Neural crest cell (in vitro differentiated cells): ENCODE measurements at regions not wholly inside any gene's neighbourhood (a gene's known extent, or its start where the extent isn't known, plus 50 kb on each side); places are given as distances from the start of the nearest gene placed in this dataset.

ENCODE experiments used
- DNase-seq: peaks from one replicate; pipeline ENCODE4 v3.0.0; 2021; ENCODE audit warnings: low read depth, mixed read lengths, low spot score
- H3K27ac Mint-ChIP-seq: one replicate; pipeline ENCODE4 v1.8.0; 2021; ENCODE audit warnings: mild to moderate bottlenecking, mixed read lengths; ENCODE audit not compliant: unreplicated experiment
- H3K27me3 Mint-ChIP-seq: 2 replicates; pipeline ENCODE4 v1.8.0; 2021; ENCODE audit warnings: low read depth, mild to moderate bottlenecking, mixed read lengths
- H3K36me3 Mint-ChIP-seq: 2 replicates; pipeline ENCODE4 v1.8.0; 2021; ENCODE audit warnings: low read depth, mild to moderate bottlenecking, mixed read lengths
- H3K4me1 Mint-ChIP-seq: 2 replicates; pipeline ENCODE4 v1.8.0; 2021; ENCODE audit warnings: mixed read lengths
- H3K4me3 Mint-ChIP-seq: one replicate; pipeline ENCODE4 v1.8.0; 2021; ENCODE audit warnings: mild to moderate bottlenecking, mixed read lengths
- H3K9me3 Mint-ChIP-seq: 2 replicates; pipeline ENCODE4 v1.8.0; 2021; ENCODE audit warnings: mixed read lengths
- TF ChIP-seq, protein P1 (sequence below): fragments of 200-600 bp; sonication (generic); conservative IDR thresholded peaks from 2 replicates; pipeline ENCODE4 v1.5.0; 2021; ENCODE audit warnings: antibody characterized with exemption, mild to moderate bottlenecking

- Mint-ChIP-seq H3K9me3 (peaks cover 2% of the 10 kb centered on the region), H3K27ac (no peak overlapping the region), H3K4me3 (no peak overlapping the region), H3K27me3 (no peaks in the 10 kb centered on the region), H3K36me3 (no peaks in the 10 kb centered on the region), H3K4me1 (no peaks in the 10 kb centered on the region)
- TF ChIP-seq, protein P1, sequence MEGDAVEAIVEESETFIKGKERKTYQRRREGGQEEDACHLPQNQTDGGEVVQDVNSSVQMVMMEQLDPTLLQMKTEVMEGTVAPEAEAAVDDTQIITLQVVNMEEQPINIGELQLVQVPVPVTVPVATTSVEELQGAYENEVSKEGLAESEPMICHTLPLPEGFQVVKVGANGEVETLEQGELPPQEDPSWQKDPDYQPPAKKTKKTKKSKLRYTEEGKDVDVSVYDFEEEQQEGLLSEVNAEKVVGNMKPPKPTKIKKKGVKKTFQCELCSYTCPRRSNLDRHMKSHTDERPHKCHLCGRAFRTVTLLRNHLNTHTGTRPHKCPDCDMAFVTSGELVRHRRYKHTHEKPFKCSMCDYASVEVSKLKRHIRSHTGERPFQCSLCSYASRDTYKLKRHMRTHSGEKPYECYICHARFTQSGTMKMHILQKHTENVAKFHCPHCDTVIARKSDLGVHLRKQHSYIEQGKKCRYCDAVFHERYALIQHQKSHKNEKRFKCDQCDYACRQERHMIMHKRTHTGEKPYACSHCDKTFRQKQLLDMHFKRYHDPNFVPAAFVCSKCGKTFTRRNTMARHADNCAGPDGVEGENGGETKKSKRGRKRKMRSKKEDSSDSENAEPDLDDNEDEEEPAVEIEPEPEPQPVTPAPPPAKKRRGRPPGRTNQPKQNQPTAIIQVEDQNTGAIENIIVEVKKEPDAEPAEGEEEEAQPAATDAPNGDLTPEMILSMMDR: no peak
- DNase-seq: no peak
These were observed 1724.5 kb downstream of the C4orf33 start for GRCh38 chr4:130820448-130820847.

DNA sequence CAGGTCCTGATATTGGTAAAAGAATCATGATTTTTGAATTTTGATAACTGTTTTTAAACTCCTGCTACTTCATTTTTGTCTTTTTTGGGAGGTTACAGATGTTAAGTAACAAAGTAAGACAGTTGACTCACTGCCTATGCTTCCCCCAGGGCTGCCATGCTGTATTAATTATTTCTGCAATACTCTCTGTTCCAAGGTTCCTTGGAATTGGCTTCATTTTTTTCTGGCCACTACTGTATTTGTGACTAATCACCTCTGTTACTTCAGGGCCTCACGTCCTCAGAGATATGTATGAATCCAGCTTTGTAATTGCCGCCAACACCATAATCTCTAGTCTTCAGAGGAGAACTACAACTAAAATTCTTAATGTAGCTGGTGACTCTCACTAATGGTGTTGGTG lies 1729.3 kb downstream of the C4orf33 start:
- Mint-ChIP-seq H3K27ac (no peak overlapping the region), H3K9me3 (peaks cover 2% of the 10 kb centered on the region), H3K36me3 (no peaks in the 10 kb centered on the region), H3K4me3 (no peak overlapping the region), H3K4me1 (no peaks in the 10 kb centered on the region), H3K27me3 (no peaks in the 10 kb centered on the region)
- TF ChIP-seq, protein P1: no peak
- no peak for DNase-seq

GRCh38 chr4:130850019-130850524 lies 1754.1 kb downstream of the C4orf33 start:
- no peaks in the 10 kb centered on the region for H3K36me3 Mint-ChIP-seq
- peaks cover 3% of the 10 kb centered on the region for H3K9me3 Mint-ChIP-seq
- H3K27ac Mint-ChIP-seq: no peak overlapping the region
- H3K27me3 Mint-ChIP-seq: no peaks in the 10 kb centered on the region
- TF ChIP-seq, protein P1: no peak
- DNase-seq: no peak
- H3K4me3 Mint-ChIP-seq: no peak overlapping the region
- H3K4me1 Mint-ChIP-seq: no peaks in the 10 kb centered on the region

GRCh38 chr4:130851107-130851506 lies 1755.2 kb downstream of the C4orf33 start:
- no peaks in the 10 kb centered on the region for H3K4me1 Mint-ChIP-seq
- H3K4me3 Mint-ChIP-seq: no peak overlapping the region
- no peak overlapping the region for H3K27ac Mint-ChIP-seq
- no peaks in the 10 kb centered on the region for H3K27me3 Mint-ChIP-seq
- H3K9me3 Mint-ChIP-seq: peaks cover 3% of the 10 kb centered on the region
- DNase-seq: no peak
- H3K36me3 Mint-ChIP-seq: no peaks in the 10 kb centered on the region
- TF ChIP-seq, protein P1: no peak

DNA sequence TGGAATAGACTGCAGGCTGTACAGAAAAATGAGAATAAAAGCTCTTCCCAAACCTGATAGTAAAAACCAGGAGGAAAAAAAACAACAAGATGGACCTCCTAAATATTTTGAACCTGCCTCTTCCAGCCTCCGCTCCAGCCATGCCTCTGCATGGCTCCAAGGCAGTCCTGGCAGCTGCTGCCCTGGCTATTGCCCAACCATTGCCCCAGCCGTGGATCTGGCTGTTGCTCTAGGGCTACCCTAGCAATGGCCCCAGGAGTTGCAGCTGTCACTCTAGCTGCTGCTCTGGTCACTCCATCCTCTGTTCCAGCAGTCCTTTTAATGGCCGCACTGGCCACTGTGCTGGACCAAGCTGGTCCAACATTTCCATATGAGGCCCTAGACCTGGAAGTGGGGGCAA lies 1756.0 kb downstream of the C4orf33 start:
- DNase-seq: no peak
- Mint-ChIP-seq H3K36me3 (no peaks in the 10 kb centered on the region), H3K9me3 (peaks cover 6% of the 10 kb centered on the region), H3K4me1 (no peaks in the 10 kb centered on the region), H3K27me3 (no peaks in the 10 kb centered on the region), H3K4me3 (no peak overlapping the region), H3K27ac (no peak overlapping the region)
- TF ChIP-seq, protein P1: no peak

- DNase-seq: no peak
- TF ChIP-seq, protein P1: no peak
- Mint-ChIP-seq H3K4me3 (no peak overlapping the region), H3K27me3 (no peaks in the 10 kb centered on the region), H3K9me3 (peaks cover 3% of the 10 kb centered on the region), H3K27ac (no peak overlapping the region), H3K4me1 (no peaks in the 10 kb centered on the region), H3K36me3 (no peaks in the 10 kb centered on the region)
These were observed 1759.6 kb downstream of the C4orf33 start for GRCh38 chr4:130855533-130855932.
